K562 (cell line): ENCODE measurements at regions not wholly inside any gene's neighbourhood (a gene's known extent, or its start where the extent isn't known, plus 50 kb on each side); places are given as distances from the start of the nearest gene placed in this dataset.

Experiments used
- ATAC-seq: fragments of 200-7000 bp; cut with Tn5 transposase; 3 replicates; pipeline ENCODE4 v1.9.1; 2020; ENCODE audit warnings: moderate library complexity
- BruUV-seq: library from RNA; stranded (reverse); fragments of 400-500 nt; replicated peaks from 2 replicates; lab custom pipeline; 2021; lab: Mats Ljungman, UMichigan
- CTCF ChIA-PET: fragments of 300-600 bp; formaldehyde crosslinking; extraction: SDS; loops from one replicate; lab custom pipeline; 2021; ENCODE audit warnings: low intra/inter-chr PET ratio; lab: Yijun Ruan, JAX
- POLR2A ChIA-PET: fragments of 300-600, 350-650 bp; sonication (Branson Sonifier 250); formaldehyde crosslinking; extraction: SDS; loops from one replicate; lab custom pipeline; 2021; ENCODE audit warnings: antibody characterized with exemption, inconsistent platforms; lab: Yijun Ruan, JAX
- DNase-seq, 4 experiments: peaks; one replicate each; pipeline versions ENCODE4 v3.0.0 to v3.0.0-alpha.2; 2011 to 2018; ENCODE audit warnings: low spot score in 3 of 4, mixed read lengths in 3 of 4; ENCODE audit errors: extremely low read depth in 1 of 4
- FAIRE-seq: peaks from 2 replicates; lab custom pipeline; 2011; peaks lifted over from hg19 to GRCh38; lab: Jason Lieb, UNC
- H2AFZ ChIP-seq: 2 replicates; pipeline ENCODE4 v1.6.0; 2011; ENCODE audit warnings: low read depth, low read length, control low read depth, inconsistent platforms
- H3K27ac ChIP-seq: fragments of 200-600 bp; 3 replicates; pipeline ENCODE4 v1.8.0; 2011; ENCODE audit warnings: low read depth, mild to moderate bottlenecking, control low read depth, inconsistent platforms, low read length, moderate library complexity, mixed read lengths; ENCODE audit errors: extremely low read depth
- H3K27me3 ChIP-seq, 2 experiments: fragments of 300-600 bp in 1 of 2; 2 replicates in 1 of 2; 3 replicates in 1 of 2; pipeline versions ENCODE4 v1.6.0 to v1.8.0; 2011; ENCODE audit warnings: inconsistent platforms in 2 of 2, low read length in 2 of 2, mild to moderate bottlenecking in 1 of 2, mixed read lengths in 1 of 2, moderate library complexity in 1 of 2; ENCODE audit not compliant: control insufficient read depth in 2 of 2, insufficient read depth in 2 of 2
- H3K36me3 ChIP-seq: fragments of 300-600 bp; 3 replicates; pipeline ENCODE4 v1.8.0; 2011; ENCODE audit warnings: mild to moderate bottlenecking, low read length, inconsistent platforms; ENCODE audit not compliant: control insufficient read depth, insufficient read depth
- H3K4me1 ChIP-seq, 2 experiments: fragments of 200-600 bp in 1 of 2; replicated peaks in 1 of 2; 2 replicates in 1 of 2; 3 replicates in 1 of 2; pipeline versions ENCODE4 v1.5.1 to v1.8.0; 2011; ENCODE audit warnings: inconsistent platforms in 2 of 2, low read length in 2 of 2, mild to moderate bottlenecking in 1 of 2, mixed read lengths in 1 of 2, moderate library complexity in 1 of 2; ENCODE audit not compliant: control insufficient read depth in 2 of 2, insufficient read depth in 2 of 2
- H3K4me2 ChIP-seq: 2 replicates; pipeline ENCODE4 v1.6.1; 2011; ENCODE audit warnings: low read length, control low read depth, inconsistent platforms, mixed read lengths; ENCODE audit not compliant: insufficient read depth
- H3K4me3 ChIP-seq: fragments of 200-600 bp; sonication (generic), shearing (Covaris generic); 2 replicates; pipeline ENCODE4 v1.5.1; 2016; ENCODE audit warnings: control low read depth, inconsistent platforms
- H3K79me2 ChIP-seq: fragments of 200-600 bp; 3 replicates; pipeline ENCODE4 v1.8.0; 2011; ENCODE audit warnings: low read length, inconsistent platforms; ENCODE audit not compliant: control insufficient read depth, insufficient read depth
- H3K9ac ChIP-seq, 2 experiments: 2 replicates each; pipeline versions ENCODE4 v1.6.0 to v1.6.1; 2011; ENCODE audit warnings: low read depth in 2 of 2, low read length in 2 of 2, control low read depth in 1 of 2, inconsistent platforms in 1 of 2, mild to moderate bottlenecking in 1 of 2, mixed read lengths in 1 of 2; ENCODE audit not compliant: insufficient read depth in 1 of 2
- H3K9me1 ChIP-seq: one replicate; pipeline ENCODE4 v1.6.0; 2011; ENCODE audit warnings: inconsistent platforms, mild to moderate bottlenecking, low read length, moderate library complexity; ENCODE audit not compliant: control insufficient read depth, insufficient read depth
- H3K9me3 ChIP-seq: replicated peaks from 2 replicates; pipeline ENCODE4 v1.5.1; 2011; ENCODE audit warnings: low read depth, low read length, inconsistent platforms; ENCODE audit not compliant: control insufficient read depth, insufficient read depth
- H4K20me1 ChIP-seq: replicated peaks from 2 replicates; pipeline ENCODE4 v1.6.1; 2011; ENCODE audit warnings: low read length, inconsistent platforms, mixed read lengths; ENCODE audit not compliant: control insufficient read depth, insufficient read depth
- C11orf30 ChIP-seq: fragments of 450-650 bp; IDR thresholded peaks from 2 replicates; pipeline ENCODE4 v1.6.1; 2016; ENCODE audit warnings: low read depth, mild to moderate bottlenecking
- EHMT2 ChIP-seq: fragments of 450-650 bp; IDR thresholded peaks from 2 replicates; pipeline ENCODE4 v1.6.1; 2018; ENCODE audit warnings: antibody characterized with exemption
- EZH2 ChIP-seq: IDR thresholded peaks from 2 replicates; pipeline ENCODE4 v1.6.1; 2012; ENCODE audit warnings: low read depth, mild to moderate bottlenecking, inconsistent platforms, low read length, borderline replicate concordance
- FIP1L1 ChIP-seq: fragments of 200-400 bp; formaldehyde crosslinking; IDR thresholded peaks from 2 replicates; pipeline ENCODE4 v1.6.1; 2018; ENCODE audit warnings: mild to moderate bottlenecking, low read depth, low read length; ENCODE audit not compliant: poor library complexity, severe bottlenecking
- HNRNPK ChIP-seq: fragments of 200-400 bp; formaldehyde crosslinking; IDR thresholded peaks from one replicate; pipeline ENCODE4 v1.6.1; 2018; ENCODE audit warnings: mild to moderate bottlenecking, low read depth, low read length; ENCODE audit not compliant: poor library complexity, severe bottlenecking
- MAFF ChIP-seq: IDR thresholded peaks from 2 replicates; pipeline ENCODE4 v1.6.1; 2012; ENCODE audit warnings: low read length, improper control_type of control experiment
- MAFG ChIP-seq: fragments of 450-650 bp; conservative IDR thresholded peaks from 2 replicates; pipeline ENCODE4 v1.6.1; 2016; ENCODE audit warnings: missing genetic modification characterization, missing compliant biosample characterization
- MTF1 ChIP-seq: fragments of 250-450 bp; sonication (Bioruptor Pico); IDR thresholded peaks from 2 replicates; pipeline ENCODE4 v1.9.0; 2021; ENCODE audit warnings: moderate library complexity, mild to moderate bottlenecking, inconsistent platforms, borderline replicate concordance
- RBM17 ChIP-seq: fragments of 200-400 bp; formaldehyde crosslinking; IDR thresholded peaks from 2 replicates; pipeline ENCODE4 v1.6.1; 2017; ENCODE audit warnings: low read depth, mild to moderate bottlenecking, low read length, borderline replicate concordance
- ZNF143 ChIP-seq: sonication (generic); formaldehyde crosslinking; IDR thresholded peaks from 2 replicates; pipeline ENCODE4 v1.9.0; 2022; ENCODE audit warnings: mild to moderate bottlenecking, missing genetic modification reagents
- ZNF57 ChIP-seq: fragments of 450-650 bp; formaldehyde crosslinking; IDR thresholded peaks from 2 replicates; pipeline ENCODE4 v1.4.0; 2020; ENCODE audit warnings: mild to moderate bottlenecking, moderate library complexity
- WGBS: fragments of 100-300 bp; shearing (Covaris generic); methylation state at CpG from one replicate; pipeline ENCODE4 v1.1.6; 2016; ENCODE audit warnings: low coverage, mixed read lengths; ENCODE audit not compliant: insufficient coverage; ENCODE audit errors: missing lambda C conversion rate; 5-methylcytosine and 5-hydroxymethylcytosine counted together
- in situ Hi-C: fragments of 300-500 bp; cut with MboI; formaldehyde crosslinking; loops from 4 replicates; pipeline ENCODE4 v1.15.0; 2018; ENCODE audit warnings: inconsistent platforms, mixed read lengths
- intact Hi-C: fragments of 100-400 bp; cut with micrococcal nuclease; formaldehyde crosslinking; loops from 2 replicates; pipeline ENCODE4 v1.14.2; 2022

DNA sequence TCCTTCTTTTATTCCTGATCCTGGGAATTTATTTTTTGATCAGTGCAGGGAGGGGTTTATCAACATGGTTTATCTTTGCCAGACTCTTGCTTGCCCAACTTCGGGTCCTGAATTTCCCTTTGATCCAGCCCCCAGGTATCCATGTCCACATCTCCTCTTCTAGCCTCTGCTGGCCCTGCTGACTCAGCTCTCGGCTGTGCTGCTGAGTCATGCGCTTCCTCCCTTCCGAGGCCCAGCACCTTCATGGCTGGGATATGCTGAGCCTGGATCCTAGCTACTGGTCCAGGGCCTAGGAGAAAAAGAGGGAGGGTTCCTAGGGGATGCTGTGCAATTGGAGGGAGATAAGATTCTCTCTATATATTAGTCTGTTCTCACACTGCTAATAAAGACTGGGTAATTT, 380.7 kb upstream of the SHH start (continued):
- TF ChIP-seq MAFG (tag) (peak; percentile 93), ZNF143 (CRISPR knock-in tag) (no peak), MAFF (peak; percentile 85), EHMT2 (no peak), C11orf30 (peak; percentile 97)

DNA sequence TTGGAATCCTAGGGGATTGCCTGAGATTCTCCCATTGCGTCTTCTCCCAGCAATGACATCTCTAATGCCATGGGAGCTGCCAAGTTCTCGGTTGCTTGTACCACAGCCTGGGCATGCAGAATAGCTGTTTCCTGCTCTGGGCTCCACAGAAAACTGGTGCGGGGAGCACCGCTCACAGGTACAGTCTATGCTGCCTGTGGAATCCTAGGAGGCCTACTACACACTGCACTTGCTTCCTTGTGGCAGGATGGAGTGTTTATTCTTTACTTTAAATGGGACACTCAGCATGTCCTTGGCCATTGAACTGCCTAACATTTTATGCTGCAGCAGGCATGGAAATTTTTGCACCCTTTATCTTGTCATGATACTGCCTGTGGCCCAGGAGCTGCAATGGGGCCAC, 378.8 kb upstream of the SHH start:
- BruUV-seq, result no TSS peak
- Histone ChIP-seq H3K27ac (no peak overlapping the region), H3K9me1 (no peaks in the 10 kb centered on the region), H3K4me1 (no peaks in the 10 kb centered on the region), H3K9ac (no peak overlapping the region), H3K4me2 (no peak overlapping the region), H3K9me3 (no peaks in the 10 kb centered on the region), H2AFZ (no peak overlapping the region), H3K36me3 (no peaks in the 10 kb centered on the region), H3K4me3 (no peak overlapping the region), H3K79me2 (no peaks in the 10 kb centered on the region), H4K20me1 (no peaks in the 10 kb centered on the region), H3K27me3 (peaks cover 18 to 42% of the 10 kb centered on the region in 2 experiments)
- intact Hi-C loops (no loop called here), in situ Hi-C loops (no loop called here)
- POLR2A ChIA-PET, result interaction anchor here (1.2 kb wide), 1 partner anchor 10 kb away, joined by 3 read pairs; no protein-coding TSS in a partner anchor
- TF ChIP-seq MTF1 (CRISPR knock-in tag) (no peak), FIP1L1 (no peak), EZH2 (no peak), HNRNPK (no peak), RBM17 (no peak), ZNF57 (CRISPR knock-in tag) (no peak)
- FAIRE-seq (no peak), ATAC-seq (no peak), DNase-seq (no peak)
- WGBS, result 2% methylated on average over 4 of the region's 4 CpGs
- CTCF ChIA-PET, result no interaction called here
